DMS 273 (cell line): ENCODE measurements at regions not wholly inside any gene's neighbourhood (a gene's known extent, or its start where the extent isn't known, plus 50 kb on each side); places are given as distances from the start of the nearest gene placed in this dataset.
"Not testable (repeated sequence)": the region's sequence is repeated elsewhere in the genome, so short reads cannot be mapped to it uniquely, and the experiment has no call there.

Source experiments
- DNase-seq: peaks from one replicate; lab custom pipeline; 2025; ENCODE audit not compliant: unreplicated experiment; lab: John Stamatoyannopoulos, UW

GRCh38 chr5:79924936-79925893 lies 65.8 kb downstream of the MTX3 start:
- DNase-seq, result peak; percentile 74

- no peak for DNase-seq
Observed at GRCh38 chr5:79923431-79923830, 67.6 kb downstream of the MTX3 start.

GRCh38 chr5:79922626-79923025 lies 68.4 kb downstream of the MTX3 start:
- no peak for DNase-seq

GRCh38 chr5:79907452-79907851 lies 83.6 kb downstream of the MTX3 start:
- not testable (repeated sequence) for DNase-seq

GRCh38 chr5:79902571-79902970 lies 88.5 kb downstream of the MTX3 start:
- DNase-seq, result not testable (repeated sequence)

- no peak for DNase-seq
Observed at GRCh38 chr5:79901631-79902030, 89.4 kb downstream of the MTX3 start.

GRCh38 chr5:79898611-79899010 lies 92.5 kb downstream of the MTX3 start:
- no peak for DNase-seq

GRCh38 chr5:79893976-79894375 lies 97.1 kb downstream of the MTX3 start:
- DNase-seq, result no peak

GRCh38 chr5:79893485-79893884 lies 97.6 kb downstream of the MTX3 start:
- no peak for DNase-seq

GRCh38 chr5:79890930-79891249 lies 100.2 kb downstream of the MTX3 start:
- no peak for DNase-seq

- DNase-seq, result peak; percentile 82
Observed at GRCh38 chr5:79890119-79890929, 100.7 kb downstream of the MTX3 start.

GRCh38 chr5:79888643-79889042 lies 102.4 kb downstream of the MTX3 start:
- no peak for DNase-seq

GRCh38 chr5:79886925-79887655 lies 104.0 kb downstream of the MTX3 start:
- peak; percentile 70 for DNase-seq

GRCh38 chr5:79886456-79886855 lies 104.6 kb downstream of the MTX3 start:
- peak; percentile 85 for DNase-seq

GRCh38 chr5:79879880-79880279 lies 111.2 kb downstream of the MTX3 start:
- DNase-seq, result not testable (repeated sequence)

GRCh38 chr5:79878721-79879336 lies 112.2 kb downstream of the MTX3 start:
- DNase-seq, result peak; percentile 70

GRCh38 chr5:79878136-79878679 lies 112.9 kb downstream of the MTX3 start:
- peak; percentile 57 for DNase-seq

- peak; percentile 13 for DNase-seq
Observed at GRCh38 chr5:79876456-79876855, 114.6 kb downstream of the MTX3 start.

- DNase-seq, result no peak
Observed at GRCh38 chr5:79875230-79875629, 115.8 kb downstream of the MTX3 start.

GRCh38 chr5:79873187-79873586 lies 117.9 kb downstream of the MTX3 start:
- no peak for DNase-seq

- DNase-seq, result no peak
Observed at GRCh38 chr5:79872291-79872690, 118.8 kb downstream of the MTX3 start.
